Trophoblast cell (in vitro differentiated cells and primary cell): ENCODE measurements at regions not wholly inside any gene's neighbourhood (a gene's known extent, or its start where the extent isn't known, plus 50 kb on each side); places are given as distances from the start of the nearest gene placed in this dataset.

Source experiments
- DNase-seq, 2 donors: peaks; one replicate each; pipeline ENCODE4 v3.0.0-alpha.2; 2016
- H2AFZ ChIP-seq: 2 replicates; pipeline ENCODE4 v1.6.1; 2013; ENCODE audit warnings: low read length, moderate library complexity, mild to moderate bottlenecking; ENCODE audit not compliant: insufficient read depth, poor library complexity
- H2AK5ac ChIP-seq: 2 replicates; pipeline ENCODE4 v1.6.1; 2013; ENCODE audit warnings: mild to moderate bottlenecking, low read length
- H2BK120ac ChIP-seq: 2 replicates; pipeline ENCODE4 v1.6.1; 2013; ENCODE audit warnings: low read length, mild to moderate bottlenecking, moderate library complexity; ENCODE audit not compliant: insufficient read depth, poor library complexity
- H2BK12ac ChIP-seq: 2 replicates; pipeline ENCODE4 v1.6.1; 2013; ENCODE audit warnings: mild to moderate bottlenecking, low read length, moderate library complexity
- H2BK5ac ChIP-seq: 2 replicates; pipeline ENCODE4 v1.6.1; 2013; ENCODE audit warnings: low read length, low read depth, moderate library complexity, mild to moderate bottlenecking; ENCODE audit not compliant: poor library complexity
- H3K14ac ChIP-seq: 2 replicates; pipeline ENCODE4 v1.6.1; 2013; ENCODE audit warnings: mild to moderate bottlenecking, low read length
- H3K18ac ChIP-seq: 2 replicates; pipeline ENCODE4 v1.6.1; 2013; ENCODE audit warnings: mild to moderate bottlenecking, low read length
- H3K23ac ChIP-seq: 2 replicates; pipeline ENCODE4 v1.6.1; 2013; ENCODE audit warnings: low read length
- H3K27ac ChIP-seq: 2 replicates; pipeline ENCODE4 v1.5.1; 2013; ENCODE audit warnings: low read depth, mild to moderate bottlenecking, inconsistent platforms, low read length, moderate library complexity
- H3K27me3 ChIP-seq: 2 replicates; pipeline ENCODE4 v1.6.1; 2013; ENCODE audit warnings: inconsistent platforms, mild to moderate bottlenecking, low read length, moderate library complexity; ENCODE audit not compliant: insufficient read depth
- H3K36me3 ChIP-seq, 2 experiments: 1 replicate in 1 of 2; 2 replicates in 1 of 2; pipeline ENCODE4 v1.6.1; 2013; ENCODE audit warnings: low read length in 2 of 2, mild to moderate bottlenecking in 2 of 2, moderate library complexity in 1 of 2; ENCODE audit not compliant: insufficient read depth in 2 of 2, control insufficient read depth in 1 of 2
- H3K4ac ChIP-seq: 2 replicates; pipeline ENCODE4 v1.6.1; 2013; ENCODE audit warnings: low read depth, mild to moderate bottlenecking, low read length, moderate library complexity
- H3K4me1 ChIP-seq, 2 experiments: 1 replicate in 1 of 2; 2 replicates in 1 of 2; pipeline ENCODE4 v1.6.1; 2013; ENCODE audit warnings: low read length in 2 of 2, mild to moderate bottlenecking in 2 of 2, moderate library complexity in 1 of 2; ENCODE audit not compliant: insufficient read depth in 2 of 2, control insufficient read depth in 1 of 2
- H3K4me2 ChIP-seq: 2 replicates; pipeline ENCODE4 v1.6.1; 2013; ENCODE audit warnings: inconsistent platforms, mild to moderate bottlenecking, low read length, moderate library complexity
- H3K4me3 ChIP-seq: 2 replicates; pipeline ENCODE4 v1.5.1; 2013; ENCODE audit warnings: mild to moderate bottlenecking, low read depth, low read length, inconsistent platforms
- H3K79me1 ChIP-seq: one replicate; pipeline ENCODE4 v1.6.1; 2013; ENCODE audit warnings: low read length
- H3K79me2 ChIP-seq: 2 replicates; pipeline ENCODE4 v1.6.1; 2013; ENCODE audit warnings: low read length, mild to moderate bottlenecking; ENCODE audit not compliant: control insufficient read depth, insufficient read depth, poor library complexity
- H3K9ac ChIP-seq: 2 replicates; pipeline ENCODE4 v1.6.1; 2013; ENCODE audit warnings: mild to moderate bottlenecking, low read length
- H3K9me3 ChIP-seq: 2 replicates; pipeline ENCODE4 v1.6.1; 2013; ENCODE audit warnings: low read depth, mild to moderate bottlenecking, control low read depth, inconsistent platforms, low read length; ENCODE audit not compliant: insufficient read depth
- H4K12ac ChIP-seq: 2 replicates; pipeline ENCODE4 v1.6.1; 2013; ENCODE audit warnings: low read depth, mild to moderate bottlenecking, low read length, moderate library complexity
- H4K8ac ChIP-seq: 2 replicates; pipeline ENCODE4 v1.6.1; 2013; ENCODE audit warnings: low read depth, mild to moderate bottlenecking, low read length, moderate library complexity
- H4K91ac ChIP-seq: one replicate; pipeline ENCODE4 v1.6.1; 2013; ENCODE audit warnings: low read depth, mild to moderate bottlenecking, low read length, moderate library complexity
- WGBS: extraction: QIAGEN DNeasy Blood & Tissue Kit; methylation state at CpG from one replicate; pipeline ENCODE4 v1.1.7; 2013; ENCODE audit warnings: missing lambda C conversion rate; ENCODE audit not compliant: insufficient read length, insufficient coverage; ENCODE audit errors: extremely low coverage; 5-methylcytosine and 5-hydroxymethylcytosine counted together

DNA sequence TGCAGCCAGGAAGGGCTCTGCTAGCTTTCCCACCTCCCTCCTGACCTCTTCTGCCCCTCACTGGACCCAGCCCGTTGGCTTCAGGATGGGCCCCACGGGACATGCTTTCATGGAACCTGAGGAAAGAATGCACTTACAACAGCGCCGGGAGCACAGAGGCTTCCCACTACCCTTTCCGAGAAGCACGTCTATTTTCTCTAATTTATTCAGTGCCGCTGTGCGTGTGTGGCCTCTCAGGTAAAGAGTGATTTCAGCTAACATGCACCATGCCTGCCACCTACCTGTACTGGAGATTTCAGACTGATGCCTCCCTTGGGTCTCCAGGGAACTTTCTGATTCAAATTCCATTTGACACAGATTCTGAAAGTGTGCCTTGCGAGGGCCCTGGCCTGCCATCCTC is 140.1 kb downstream of the CYLD start:
- Histone ChIP-seq H3K4me1 (peaks cover 0 to 3% of the 10 kb centered on the region in 2 experiments), H2AFZ (no peak overlapping the region), H2BK5ac (no peak overlapping the region), H2AK5ac (no peak overlapping the region), H3K4me3 (no peak overlapping the region), H4K8ac (no peak overlapping the region), H3K9ac (no peak overlapping the region), H3K27me3 (no peaks in the 10 kb centered on the region), H3K18ac (no peak overlapping the region), H3K14ac (no peak overlapping the region), H3K36me3 (no peaks in the 10 kb centered on the region), H2BK12ac (no peak overlapping the region), H3K4me2 (no peak overlapping the region), H3K27ac (no peak overlapping the region), H3K4ac (no peak overlapping the region), H4K12ac (no peak overlapping the region), H3K23ac (no peak overlapping the region), H3K79me2 (no peaks in the 10 kb centered on the region), H4K91ac (no peak overlapping the region), H2BK120ac (no peak overlapping the region), H3K9me3 (no peaks in the 10 kb centered on the region), H3K79me1 (no peaks in the 10 kb centered on the region)
- no peak for DNase-seq
- WGBS = no CpG with 5 or more reads among the region's 9 CpGs

DNA sequence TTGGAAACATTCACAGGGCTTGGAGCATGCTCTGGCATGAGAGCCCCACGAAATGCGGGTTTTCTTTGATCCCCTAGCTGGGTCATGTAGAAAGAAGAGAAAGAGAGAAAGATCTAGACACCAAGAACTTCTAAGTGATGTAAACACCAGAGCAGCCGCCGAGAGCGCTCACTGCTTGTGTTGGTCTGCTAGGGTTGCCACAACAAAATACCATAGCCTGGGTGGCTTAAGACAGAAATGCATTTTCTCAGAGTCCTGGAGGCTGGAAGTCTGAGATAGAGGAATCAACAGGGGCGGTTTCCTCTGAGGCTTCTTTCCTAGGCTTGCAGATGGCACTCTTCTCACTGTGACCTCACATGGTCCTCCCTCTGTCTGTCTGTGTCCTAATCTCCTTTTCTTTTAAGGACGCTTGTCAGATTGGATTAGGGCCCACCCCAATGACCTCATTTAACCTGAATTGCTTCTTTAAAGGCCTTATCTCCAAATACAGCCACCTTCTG is 139.5 kb downstream of the CYLD start:
- Histone ChIP-seq H2BK120ac (no peak overlapping the region), H3K18ac (no peak overlapping the region), H3K4me1 (peaks cover 0 to 3% of the 10 kb centered on the region in 2 experiments), H3K79me2 (no peaks in the 10 kb centered on the region), H3K4ac (no peak overlapping the region), H3K79me1 (no peaks in the 10 kb centered on the region), H2BK12ac (no peak overlapping the region), H4K12ac (no peak overlapping the region), H3K36me3 (no peaks in the 10 kb centered on the region), H3K27me3 (no peaks in the 10 kb centered on the region), H3K23ac (no peak overlapping the region), H3K27ac (no peak overlapping the region), H2AK5ac (no peak overlapping the region), H4K8ac (no peak overlapping the region), H2BK5ac (no peak overlapping the region), H3K9me3 (no peaks in the 10 kb centered on the region), H3K4me3 (no peak overlapping the region), H4K91ac (no peak overlapping the region), H3K9ac (no peak overlapping the region), H3K14ac (no peak overlapping the region), H2AFZ (no peak overlapping the region), H3K4me2 (no peak overlapping the region)
- peak; percentile 45 to 60 for DNase-seq
- no CpG with 5 or more reads among the region's 7 CpGs for WGBS

DNA sequence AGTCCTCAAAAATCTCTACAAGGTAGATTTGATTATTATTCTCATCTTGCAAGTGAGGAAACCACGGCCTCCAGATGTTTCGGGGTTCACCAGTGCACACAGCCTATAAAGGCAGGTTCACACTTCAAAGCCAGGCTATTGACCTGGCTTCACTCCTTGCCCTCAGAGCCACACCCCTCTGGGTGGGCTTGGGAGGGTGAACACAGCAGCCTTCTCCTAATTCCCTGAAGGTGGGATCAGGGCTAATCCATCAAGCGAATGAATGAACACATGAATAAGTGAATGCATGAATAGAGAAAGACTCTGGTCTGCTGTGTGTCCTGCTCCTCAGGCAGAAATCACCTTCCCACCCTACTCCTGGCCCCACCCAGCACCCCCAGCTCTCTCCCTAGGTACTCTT is 139.0 kb downstream of the CYLD start:
- no CpG with 5 or more reads among the region's 3 CpGs for WGBS

DNA sequence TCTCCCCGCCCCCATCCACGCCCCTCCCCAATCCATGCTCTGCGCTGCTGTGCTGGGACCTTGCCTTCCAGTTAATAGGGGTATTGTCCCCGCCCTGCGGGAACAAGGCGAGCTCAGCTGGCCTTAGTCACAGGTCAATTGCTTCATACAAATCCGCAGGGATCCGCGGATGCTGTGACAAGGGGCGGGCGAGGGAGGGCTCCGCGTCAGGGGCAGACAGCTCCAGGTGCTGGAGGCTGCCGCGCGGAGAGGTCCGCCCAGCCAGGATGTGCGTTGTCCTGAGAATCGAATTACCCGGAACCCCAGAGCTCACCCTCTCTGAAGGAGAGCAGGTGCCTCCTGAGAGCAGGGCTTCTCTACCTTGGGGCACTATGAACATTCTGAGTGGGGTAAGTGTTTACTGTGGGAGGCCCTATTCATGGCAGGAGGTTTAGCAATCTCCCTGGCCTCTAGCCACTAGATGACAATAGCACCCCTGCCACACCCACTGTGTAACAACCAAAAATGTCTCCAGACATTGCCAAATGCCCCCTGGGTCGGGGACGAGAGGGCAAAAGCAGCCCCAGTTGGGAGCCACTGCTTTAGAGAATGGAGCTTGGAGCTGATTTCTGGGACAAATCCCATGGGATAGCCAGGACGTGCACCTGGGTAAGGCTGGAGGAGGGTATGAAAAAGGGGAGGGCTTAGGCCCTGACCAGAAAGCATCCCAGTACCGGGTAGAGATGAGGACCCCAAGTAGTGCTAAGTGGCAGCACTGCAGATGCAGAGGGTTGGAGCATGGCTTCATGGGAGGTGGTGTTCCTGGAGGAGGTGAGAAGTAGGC is 138.2 kb downstream of the CYLD start:
- H3K4ac ChIP-seq = no peak overlapping the region
- no peaks in the 10 kb centered on the region for H3K9me3 ChIP-seq
- H4K12ac ChIP-seq = no peak overlapping the region
- no peak overlapping the region for H4K91ac ChIP-seq
- H2BK120ac ChIP-seq = no peak overlapping the region
- H3K27me3 ChIP-seq = no peaks in the 10 kb centered on the region
- peaks cover 0 to 3% of the 10 kb centered on the region in 2 experiments for H3K4me1 ChIP-seq
- H2AFZ ChIP-seq = no peak overlapping the region
- H3K18ac ChIP-seq = no peak overlapping the region
- H3K36me3 ChIP-seq = no peaks in the 10 kb centered on the region
- H3K9ac ChIP-seq = no peak overlapping the region
- WGBS = no CpG with 5 or more reads among the region's 24 CpGs
- H2BK12ac ChIP-seq = no peak overlapping the region
- no peak overlapping the region for H3K23ac ChIP-seq
- H4K8ac ChIP-seq = no peak overlapping the region
- no peaks in the 10 kb centered on the region for H3K79me1 ChIP-seq
- DNase-seq = peak; percentile 13 to 19
- no peak overlapping the region for H3K27ac ChIP-seq
- H3K4me2 ChIP-seq = peak overlapping the region; percentile 33
- no peak overlapping the region for H2BK5ac ChIP-seq
- no peak overlapping the region for H2AK5ac ChIP-seq
- no peak overlapping the region for H3K14ac ChIP-seq
- no peaks in the 10 kb centered on the region for H3K79me2 ChIP-seq
- H3K4me3 ChIP-seq = peak overlapping the region; percentile 61

More for the DNA sequence above, 139.0 kb downstream of the CYLD start:
- Histone ChIP-seq H3K36me3 (no peaks in the 10 kb centered on the region), H3K9me3 (no peaks in the 10 kb centered on the region), H2AK5ac (no peak overlapping the region), H3K4me3 (no peak overlapping the region), H3K4me2 (no peak overlapping the region), H3K23ac (no peak overlapping the region), H2AFZ (no peak overlapping the region), H3K4me1 (peaks cover 0 to 3% of the 10 kb centered on the region in 2 experiments), H3K27ac (no peak overlapping the region), H4K12ac (no peak overlapping the region), H3K18ac (no peak overlapping the region), H4K91ac (no peak overlapping the region), H2BK5ac (no peak overlapping the region), H3K79me1 (no peaks in the 10 kb centered on the region), H4K8ac (no peak overlapping the region), H3K14ac (no peak overlapping the region), H2BK120ac (no peak overlapping the region), H3K4ac (no peak overlapping the region), H3K9ac (no peak overlapping the region), H3K27me3 (no peaks in the 10 kb centered on the region), H2BK12ac (no peak overlapping the region), H3K79me2 (no peaks in the 10 kb centered on the region)
- no peak for DNase-seq
